Gastroesophageal sphincter (tissue), 2 donors: ENCODE measurements at regions not wholly inside any gene's neighbourhood (a gene's known extent, or its start where the extent isn't known, plus 50 kb on each side); places are given as distances from the start of the nearest gene placed in this dataset.

ENCODE experiments used
- POLR2A ChIP-seq, 2 donors: fragments of 450-650 bp; IDR thresholded peaks; one replicate each; pipeline ENCODE4 v1.6.1; 2017; ENCODE audit warnings: antibody characterized with exemption in 2 of 2, mild to moderate bottlenecking in 2 of 2, moderate library complexity in 1 of 2
- POLR2AphosphoS5 ChIP-seq: sonication (generic); formaldehyde crosslinking; IDR thresholded peaks from one replicate; pipeline ENCODE4 v1.6.1; 2017; ENCODE audit warnings: antibody characterized with exemption

DNA sequence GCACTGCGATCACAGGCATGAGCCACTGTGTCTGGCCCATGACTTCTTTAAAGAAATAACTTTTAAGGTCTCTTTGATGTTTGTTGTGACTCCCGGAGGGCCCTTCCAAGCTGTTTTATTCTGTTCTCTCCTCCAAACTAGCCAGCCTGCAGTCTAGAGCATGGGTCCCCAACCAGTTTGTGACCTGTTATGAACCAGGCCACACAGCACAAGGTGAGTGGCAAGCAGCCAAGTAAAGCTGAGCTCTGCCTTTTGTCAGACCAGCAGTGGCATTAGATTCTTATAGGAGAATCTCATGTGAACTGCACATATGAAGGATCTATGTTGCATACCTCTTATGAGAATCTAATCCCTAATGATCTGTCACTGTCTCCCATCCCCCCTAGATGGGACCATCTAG lies 223.9 kb upstream of the RGPD4 start:
- TF ChIP-seq POLR2AphosphoS5 = no peak
- TF ChIP-seq POLR2A (IDR thresholded peaks at IDR 0.05) = no peak
